Astrocyte (in vitro differentiated cells and primary cell): ENCODE measurements at regions not wholly inside any gene's neighbourhood (a gene's known extent, or its start where the extent isn't known, plus 50 kb on each side); places are given as distances from the start of the nearest gene placed in this dataset.
"Not testable (repeated sequence)": the region's sequence is repeated elsewhere in the genome, so short reads cannot be mapped to it uniquely, and the experiment has no call there.

ENCODE experiments used
- EZH2 ChIP-seq: IDR thresholded peaks from 2 replicates; pipeline ENCODE4 v1.6.1; 2012; ENCODE audit warnings: mild to moderate bottlenecking, low read length, inconsistent platforms; ENCODE audit not compliant: insufficient read depth
- TF ChIP-seq, protein P1 (sequence below): IDR thresholded peaks from 2 replicates; pipeline ENCODE4 v1.5.1; 2011; ENCODE audit warnings: low read depth, mild to moderate bottlenecking, inconsistent platforms, low read length, moderate library complexity; ENCODE audit not compliant: insufficient read depth

GRCh38 chr11:71730748-71731147 lies 102.3 kb upstream of the DEFB108B start:
- TF ChIP-seq, protein P1, sequence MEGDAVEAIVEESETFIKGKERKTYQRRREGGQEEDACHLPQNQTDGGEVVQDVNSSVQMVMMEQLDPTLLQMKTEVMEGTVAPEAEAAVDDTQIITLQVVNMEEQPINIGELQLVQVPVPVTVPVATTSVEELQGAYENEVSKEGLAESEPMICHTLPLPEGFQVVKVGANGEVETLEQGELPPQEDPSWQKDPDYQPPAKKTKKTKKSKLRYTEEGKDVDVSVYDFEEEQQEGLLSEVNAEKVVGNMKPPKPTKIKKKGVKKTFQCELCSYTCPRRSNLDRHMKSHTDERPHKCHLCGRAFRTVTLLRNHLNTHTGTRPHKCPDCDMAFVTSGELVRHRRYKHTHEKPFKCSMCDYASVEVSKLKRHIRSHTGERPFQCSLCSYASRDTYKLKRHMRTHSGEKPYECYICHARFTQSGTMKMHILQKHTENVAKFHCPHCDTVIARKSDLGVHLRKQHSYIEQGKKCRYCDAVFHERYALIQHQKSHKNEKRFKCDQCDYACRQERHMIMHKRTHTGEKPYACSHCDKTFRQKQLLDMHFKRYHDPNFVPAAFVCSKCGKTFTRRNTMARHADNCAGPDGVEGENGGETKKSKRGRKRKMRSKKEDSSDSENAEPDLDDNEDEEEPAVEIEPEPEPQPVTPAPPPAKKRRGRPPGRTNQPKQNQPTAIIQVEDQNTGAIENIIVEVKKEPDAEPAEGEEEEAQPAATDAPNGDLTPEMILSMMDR: not testable (repeated sequence)
- not testable (repeated sequence) for TF ChIP-seq EZH2
